NCI-H2227 (cell line): ENCODE measurements at regions not wholly inside any gene's neighbourhood (a gene's known extent, or its start where the extent isn't known, plus 50 kb on each side); places are given as distances from the start of the nearest gene placed in this dataset.
A peak's percentile ranks its signal among the peaks of the same experiment; 100 is the strongest.

Experiments
- DNase-seq: peaks from one replicate; lab custom pipeline; 2025; ENCODE audit not compliant: unreplicated experiment; lab: John Stamatoyannopoulos, UW

DNA sequence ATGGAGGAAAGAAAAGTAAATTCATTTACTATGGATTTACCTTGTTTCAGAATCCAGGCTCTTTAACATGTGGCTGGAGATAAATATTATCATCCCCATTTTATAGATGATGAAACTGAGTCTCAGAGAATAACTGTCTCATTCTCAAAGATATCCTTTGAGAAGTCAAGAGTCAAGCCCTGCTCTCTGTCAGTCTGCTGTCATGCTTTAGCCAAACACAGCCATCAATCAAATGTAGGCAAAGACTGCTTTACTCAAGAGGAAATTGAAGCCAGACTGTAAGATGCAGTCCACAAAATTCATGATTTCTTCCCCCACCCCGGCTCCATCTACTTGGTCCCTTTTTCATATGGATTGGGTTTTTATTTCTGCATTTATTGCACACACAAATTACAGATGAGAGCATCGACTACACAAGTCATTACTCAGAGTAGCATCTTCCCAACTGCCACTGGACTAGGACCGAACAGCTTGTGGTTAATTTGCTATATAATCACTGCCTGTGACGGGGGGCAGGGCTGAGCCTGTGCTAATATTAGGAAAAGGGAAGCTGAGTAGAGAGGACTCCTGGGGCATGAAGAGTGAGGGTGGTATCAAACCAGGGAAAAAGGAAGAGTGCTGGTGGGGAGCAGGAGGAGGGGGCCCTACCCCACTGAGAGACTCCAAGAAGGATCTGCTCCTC, 102.7 kb upstream of the TOP1 start:
- DNase-seq = peak; percentile 36

DNA sequence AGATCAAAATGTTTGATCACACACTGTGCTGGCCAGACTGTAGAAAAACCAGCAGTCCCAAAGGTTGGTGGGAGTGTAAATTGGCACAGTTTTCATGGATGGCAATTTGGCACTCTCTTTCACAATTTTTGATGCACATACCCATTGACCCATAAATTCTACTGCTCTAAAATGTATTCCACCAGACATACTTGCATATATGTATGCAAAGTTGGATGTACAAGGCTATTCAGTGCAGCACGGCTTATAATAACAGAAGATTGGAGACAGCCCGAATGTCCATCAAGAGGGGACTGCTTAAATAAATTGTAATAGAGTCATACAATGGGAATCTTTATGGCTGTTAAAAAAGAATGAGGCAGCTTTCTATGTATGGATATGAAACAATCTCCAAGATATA, 101.7 kb upstream of the TOP1 start:
- DNase-seq = no peak

DNA sequence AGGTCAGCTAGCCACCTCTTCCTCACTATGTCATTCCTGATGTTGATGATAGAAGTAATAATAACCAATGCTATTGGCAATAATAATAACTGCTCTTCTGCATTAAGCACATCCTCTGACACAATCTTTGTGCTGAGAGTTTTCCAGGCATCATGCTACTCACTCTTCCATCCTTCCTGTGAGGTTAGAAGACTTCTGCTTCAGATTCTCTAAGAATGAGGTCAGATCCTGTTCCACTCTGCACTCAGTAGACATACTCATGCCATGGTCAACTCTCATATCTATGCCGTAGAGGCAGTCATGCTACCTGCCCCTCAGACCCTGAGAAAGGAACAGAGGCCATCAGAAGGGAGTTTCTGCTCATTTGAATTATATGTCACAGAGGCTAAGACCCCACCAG, 98.1 kb upstream of the TOP1 start:
- DNase-seq = no peak

DNA sequence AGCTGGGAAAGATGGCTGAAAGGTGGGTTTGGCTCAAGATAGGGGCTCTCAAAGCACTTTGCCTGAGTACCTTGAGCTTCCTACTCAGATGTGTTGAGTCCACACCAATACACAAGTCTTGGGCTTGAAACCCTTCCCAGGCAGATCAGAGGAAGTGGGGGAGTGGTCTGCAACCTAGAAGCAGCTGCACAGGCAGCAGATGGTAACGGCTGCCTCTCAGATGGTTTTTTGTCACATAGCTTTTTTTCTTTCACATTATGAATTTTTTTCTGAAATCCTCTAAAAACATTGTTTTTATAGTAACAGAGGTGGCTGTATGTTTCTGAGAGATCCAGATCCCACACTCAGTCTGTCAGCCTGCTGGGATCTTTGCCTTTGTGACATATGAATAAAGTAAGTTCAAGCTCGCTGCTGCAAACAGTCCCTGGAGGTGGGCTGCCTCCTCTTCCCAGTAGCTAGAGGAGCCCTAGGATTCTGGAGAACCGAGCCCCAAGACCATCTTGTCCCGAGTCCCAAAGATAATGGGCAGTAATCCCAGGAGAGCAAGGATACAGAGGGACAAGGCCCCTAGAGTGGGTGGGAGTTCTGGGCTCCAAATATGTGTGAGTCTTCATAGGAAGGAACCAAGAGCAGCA, 97.1 kb upstream of the TOP1 start:
- no peak for DNase-seq

DNA sequence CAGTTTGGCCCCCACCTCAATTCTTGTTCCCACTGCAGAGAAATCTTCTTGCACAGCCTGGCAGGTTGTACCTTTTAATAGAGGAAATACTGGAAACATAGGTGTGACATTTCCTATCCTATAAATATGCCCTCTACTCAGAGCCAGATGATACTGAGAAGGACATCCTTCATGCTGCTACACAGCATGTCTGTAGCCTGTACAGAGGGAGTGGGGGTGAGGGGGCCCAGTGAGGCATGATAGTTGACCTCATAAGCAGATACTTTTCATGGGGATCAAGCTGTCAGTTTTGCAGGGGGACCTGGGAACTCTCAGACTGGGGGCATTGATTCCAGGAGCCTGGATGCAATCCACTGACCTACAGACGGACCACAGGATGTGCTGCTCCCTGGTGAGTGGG, 96.2 kb upstream of the TOP1 start:
- no peak for DNase-seq

DNA sequence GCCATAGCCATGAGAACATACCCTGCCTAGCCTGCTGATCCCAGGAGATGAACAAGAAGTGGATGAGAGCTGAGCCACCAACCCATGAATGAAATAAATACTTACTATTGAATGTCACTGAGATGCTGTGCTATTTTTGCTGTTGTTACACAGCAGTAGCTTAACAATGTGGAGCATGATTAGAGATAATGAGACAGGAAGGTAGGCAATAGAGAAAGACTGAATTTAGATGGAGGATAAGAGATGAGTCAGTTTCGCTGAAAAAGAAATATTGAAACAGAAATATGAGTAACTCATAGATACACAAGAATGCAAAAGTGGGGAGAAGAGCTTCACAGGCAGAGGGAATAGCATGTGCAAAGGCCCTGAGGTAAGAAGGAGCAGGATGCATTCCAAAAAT, 94.9 kb upstream of the TOP1 start:
- DNase-seq = no peak

DNA sequence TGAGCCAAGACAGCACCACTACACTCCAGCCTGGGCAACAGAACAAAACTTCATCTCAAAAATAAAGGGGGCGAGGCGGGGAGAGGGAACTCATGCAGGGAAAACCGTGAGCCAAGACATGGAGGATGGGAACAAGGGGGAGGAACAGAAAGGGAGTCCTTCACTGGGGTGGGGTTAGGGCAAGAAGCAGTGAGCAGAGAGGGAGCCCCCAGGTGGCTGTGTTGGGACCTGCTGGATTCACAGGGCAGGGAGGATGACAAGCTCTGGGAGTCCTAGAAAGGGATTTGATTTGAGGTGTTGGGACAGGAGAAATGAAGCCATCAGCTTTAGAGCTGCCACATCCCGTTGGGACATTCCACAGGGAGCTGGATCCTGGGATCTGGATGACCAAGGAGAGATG, 90.6 kb upstream of the TOP1 start:
- no peak for DNase-seq

DNA sequence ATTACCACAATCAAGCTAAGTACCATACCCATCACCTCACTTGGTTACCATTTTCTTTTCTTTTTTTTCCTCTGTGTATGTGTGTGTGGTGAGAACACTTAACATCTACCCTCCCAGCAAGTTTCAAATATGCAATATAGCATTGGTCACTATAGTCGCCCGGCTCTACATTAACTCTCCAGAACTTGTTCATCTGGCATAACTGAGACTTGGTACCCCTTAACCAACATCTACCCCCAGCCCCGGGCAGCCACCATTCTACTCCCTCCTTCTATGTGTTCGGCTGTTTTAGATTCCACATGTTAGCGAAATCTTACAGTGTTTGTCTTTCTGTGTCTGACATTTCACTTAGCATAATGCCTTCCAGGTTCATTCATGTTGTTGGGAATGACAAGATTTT, 89.0 kb upstream of the TOP1 start:
- no peak for DNase-seq

DNA sequence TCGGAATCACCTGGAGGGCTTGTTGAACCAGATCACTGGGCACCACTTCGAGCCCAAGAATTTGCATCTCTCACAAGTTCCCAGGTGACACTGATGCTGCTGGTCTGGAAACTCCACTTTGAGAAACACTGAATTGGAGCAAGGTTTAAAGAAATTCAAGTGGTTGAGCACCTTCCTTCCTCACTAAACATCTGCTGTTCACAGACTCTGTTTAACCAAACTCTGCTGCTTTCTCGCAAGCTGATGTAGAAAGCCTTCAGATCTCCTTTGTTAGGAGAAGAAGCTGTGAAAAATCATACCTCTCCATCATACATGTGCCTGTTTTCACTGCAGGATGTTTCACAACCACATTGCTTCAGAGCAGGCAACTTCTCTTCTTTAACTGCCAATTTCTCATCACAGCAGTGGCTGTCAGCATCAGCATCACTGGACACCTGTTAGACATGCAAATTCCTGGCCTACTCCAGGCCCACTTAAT, 87.5 kb upstream of the TOP1 start:
- no peak for DNase-seq

DNA sequence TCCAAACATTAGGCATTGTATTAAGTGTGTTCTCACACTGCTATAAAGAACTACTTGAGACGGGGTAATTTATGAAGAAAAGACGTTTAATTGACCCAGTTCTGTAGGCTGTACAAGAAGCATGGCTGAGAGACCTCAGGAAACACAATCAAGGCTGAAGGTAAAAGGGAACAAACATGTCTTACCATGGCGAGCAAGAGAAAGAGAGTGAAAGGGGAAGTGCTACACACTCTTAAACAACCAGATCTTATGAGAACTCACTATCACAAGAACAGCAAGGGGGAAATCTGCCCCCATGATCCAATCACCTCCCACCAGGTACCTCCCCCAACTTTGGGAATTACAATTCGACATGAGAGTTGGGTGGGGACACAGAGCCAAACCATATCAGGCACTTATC, 86.6 kb upstream of the TOP1 start:
- DNase-seq = no peak

DNA sequence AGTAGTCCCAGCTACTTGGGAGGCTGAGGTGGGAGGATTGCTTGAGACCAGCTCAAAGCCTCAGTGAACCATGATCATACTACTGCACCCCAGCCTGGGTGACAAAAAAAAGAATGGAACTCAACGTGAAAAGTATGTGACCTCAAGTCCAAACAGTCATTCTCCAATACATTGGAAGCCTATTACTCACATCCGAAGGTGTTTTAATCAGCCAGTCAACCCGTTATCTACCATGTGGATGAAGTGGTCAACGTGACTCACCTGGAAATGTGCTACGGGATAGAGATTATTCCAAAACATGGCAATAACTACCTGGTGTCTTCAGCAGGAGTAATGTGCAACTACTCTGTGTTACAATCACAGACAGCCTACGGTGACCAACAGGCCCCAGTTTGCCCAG, 85.8 kb upstream of the TOP1 start:
- DNase-seq = no peak

DNA sequence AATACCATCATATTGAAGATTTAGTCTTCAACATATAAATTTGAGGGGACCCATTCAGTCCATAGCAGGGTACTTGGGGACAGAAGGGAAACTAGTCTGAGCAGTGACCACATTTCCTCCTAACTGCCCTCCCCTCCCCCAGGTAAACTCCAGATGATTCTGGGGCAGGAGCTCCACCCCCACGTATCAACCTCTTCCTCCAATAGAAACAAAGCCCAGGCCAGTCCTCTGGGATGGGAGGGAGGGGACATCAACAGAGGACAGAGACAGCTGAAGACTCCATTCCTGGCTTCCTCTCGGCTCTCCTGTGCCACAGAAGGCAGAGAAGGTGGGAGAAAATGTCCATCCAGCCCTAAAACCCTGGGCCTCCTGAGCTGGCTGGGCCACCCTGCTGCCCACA, 85.0 kb upstream of the TOP1 start:
- no peak for DNase-seq

DNA sequence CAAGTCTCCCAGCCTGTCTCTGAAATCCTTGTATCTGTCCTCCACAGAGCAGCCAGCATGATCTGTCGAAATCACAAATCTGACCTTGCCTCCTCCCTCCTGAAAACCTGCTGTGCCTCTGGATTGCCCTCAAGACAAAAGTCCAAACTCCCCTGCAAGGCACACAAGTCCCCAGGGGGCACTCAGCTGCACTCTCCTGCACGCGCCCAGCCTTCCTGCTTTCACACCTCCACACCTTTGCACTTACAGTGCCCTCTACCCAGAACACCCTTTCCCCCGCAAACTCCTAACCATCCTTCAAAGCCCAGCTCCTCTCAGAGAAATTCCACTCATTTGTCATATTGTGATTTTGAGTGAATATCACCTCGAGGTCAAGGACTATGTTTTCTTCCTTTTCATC, 83.4 kb upstream of the TOP1 start:
- no peak for DNase-seq

DNA sequence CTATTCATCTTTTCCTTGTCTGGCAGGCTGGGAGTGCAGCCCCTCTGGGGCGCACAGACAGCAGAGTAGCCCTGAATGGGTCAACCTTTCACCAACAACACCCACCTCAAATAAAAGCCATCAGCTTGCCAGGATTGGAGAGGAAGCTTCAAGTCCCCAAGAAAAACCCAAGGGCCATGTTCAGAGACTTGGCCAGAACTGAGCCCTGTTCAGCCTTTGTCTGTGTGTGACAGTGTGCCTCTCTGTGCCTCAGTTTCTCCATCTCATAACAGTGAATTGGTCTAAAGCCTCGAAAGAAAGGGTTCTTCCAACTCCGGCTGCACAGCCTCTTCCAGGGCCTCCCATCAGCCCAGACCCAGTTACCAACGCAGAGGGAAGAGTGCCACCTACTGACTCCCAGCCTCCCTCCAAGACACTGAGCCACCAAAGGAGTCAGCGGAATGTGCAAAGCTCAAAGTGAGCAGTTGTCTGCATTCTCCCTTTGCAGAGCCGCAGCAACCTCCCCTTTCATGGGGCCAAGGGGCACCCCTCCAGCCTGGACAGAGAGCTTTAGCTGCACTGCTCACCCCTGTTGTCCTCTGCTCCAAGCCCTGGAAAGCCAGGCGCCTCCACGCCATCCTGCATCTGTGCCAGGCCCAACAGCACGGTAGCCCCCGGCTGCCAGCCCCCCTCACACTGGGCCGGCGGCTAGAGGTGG, 82.7 kb upstream of the TOP1 start:
- DNase-seq = peak; percentile 79

DNA sequence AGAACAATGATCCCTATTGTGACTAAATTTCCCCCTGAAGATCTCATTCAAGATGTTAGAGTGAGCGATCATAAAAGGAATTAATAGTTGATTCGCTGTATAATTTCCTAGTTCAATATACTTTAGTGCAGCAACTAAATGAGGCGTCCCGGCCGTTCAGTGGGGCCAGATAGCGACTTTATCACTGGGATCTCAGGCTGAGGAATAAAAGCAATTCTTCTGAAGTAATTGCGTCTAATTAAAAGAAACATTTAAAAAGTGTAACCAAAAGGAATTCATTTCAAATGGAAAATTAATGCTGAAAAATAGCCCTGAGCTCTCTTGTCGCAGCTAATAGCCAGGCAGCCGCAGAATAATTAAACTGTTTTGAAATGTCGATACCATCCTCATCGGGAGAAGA, 82.2 kb upstream of the TOP1 start:
- DNase-seq = no peak

DNA sequence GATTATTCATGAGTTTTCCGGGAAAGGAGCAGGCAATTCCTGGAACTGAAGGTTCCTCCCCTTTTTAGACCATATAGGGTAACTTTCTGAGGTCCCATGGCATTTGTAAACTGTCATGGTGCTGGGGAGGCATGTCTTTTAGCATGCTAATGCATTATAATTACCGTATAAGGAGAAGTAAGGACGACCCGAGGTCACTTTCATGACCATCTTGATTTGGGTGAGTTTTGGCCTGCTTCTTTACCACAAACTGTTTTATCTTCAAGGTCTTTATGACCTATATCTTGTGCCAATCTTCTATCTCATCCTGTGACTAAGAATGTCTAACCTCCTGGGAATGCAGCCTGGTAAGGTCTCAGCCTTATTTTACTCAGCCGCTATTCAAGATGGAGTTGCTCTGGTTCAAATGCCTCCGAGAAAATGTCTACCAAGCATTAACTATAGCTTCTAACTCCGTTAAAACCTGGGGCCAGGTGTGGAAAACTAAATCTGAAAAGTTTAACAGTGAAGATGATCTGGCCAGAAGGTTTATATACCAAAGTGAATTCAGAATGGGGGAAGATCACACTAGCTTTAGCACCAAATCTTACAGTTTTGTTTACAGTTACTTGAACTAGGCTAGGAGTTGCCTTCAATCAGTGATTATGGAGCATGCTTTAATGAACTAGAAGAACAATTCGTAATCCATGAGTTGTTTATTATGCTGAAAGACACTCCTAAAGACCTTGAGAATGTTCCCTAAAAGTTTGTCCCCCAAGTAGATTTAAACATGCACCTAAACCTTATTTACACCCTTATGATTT, 80.0 kb upstream of the TOP1 start:
- no peak for DNase-seq

DNA sequence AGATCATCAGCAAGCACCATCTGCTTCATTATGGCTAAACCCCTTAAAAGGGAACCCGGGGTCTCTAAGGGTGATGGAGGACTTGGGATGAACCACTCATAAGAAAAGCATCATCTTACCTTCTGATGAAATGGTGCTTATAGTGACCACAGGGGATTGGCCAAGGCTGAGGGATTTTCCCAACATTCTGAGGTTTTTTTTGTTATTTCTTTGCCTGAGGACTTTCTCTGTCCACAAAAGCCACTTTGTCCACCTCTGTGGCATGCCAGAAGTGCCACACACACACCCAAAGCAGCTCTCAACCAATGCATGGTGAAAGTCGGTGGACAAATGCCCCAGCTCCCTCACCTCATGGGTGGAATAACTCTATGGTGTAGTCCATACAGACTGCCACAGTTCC, 79.3 kb upstream of the TOP1 start:
- DNase-seq = no peak

DNA sequence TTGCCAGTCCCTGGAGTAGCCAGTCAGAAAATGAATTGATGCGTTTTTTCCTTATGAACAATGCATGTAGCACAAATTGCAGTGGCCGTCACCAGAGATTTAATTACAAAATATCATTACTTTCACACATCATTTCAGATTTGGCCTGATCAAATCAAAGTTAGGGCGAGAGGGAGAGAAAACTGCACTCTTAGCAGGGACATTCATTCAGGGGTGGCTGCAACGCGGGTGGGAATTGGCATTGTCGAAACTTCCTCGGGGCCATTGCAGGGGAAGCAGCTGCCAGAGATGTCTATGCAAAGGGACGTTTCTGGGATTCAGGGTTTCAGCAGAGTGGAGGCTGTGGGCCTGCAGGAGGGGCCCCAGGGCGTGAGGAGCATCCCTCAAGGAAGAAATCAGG, 76.5 kb upstream of the TOP1 start:
- no peak for DNase-seq

DNA sequence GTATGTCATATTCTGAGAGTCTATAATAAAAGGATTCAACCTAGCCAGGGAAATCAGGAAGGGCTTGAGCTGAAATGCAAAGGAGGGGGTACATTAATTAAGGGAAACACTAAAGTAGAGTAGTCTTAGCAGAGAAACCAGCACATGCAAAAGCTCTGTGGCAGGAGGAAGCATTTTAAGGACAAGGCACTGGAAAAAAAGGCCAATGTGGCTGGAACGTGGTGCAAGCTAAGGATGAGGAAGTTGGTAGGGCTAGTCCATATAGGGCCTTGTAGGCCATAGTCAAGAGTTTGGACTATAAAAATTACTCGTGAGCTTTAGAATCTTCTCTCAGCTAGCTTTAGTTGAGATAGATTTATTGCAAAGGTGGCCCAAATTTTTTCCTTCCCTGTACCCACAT, 75.2 kb upstream of the TOP1 start:
- DNase-seq = no peak

DNA sequence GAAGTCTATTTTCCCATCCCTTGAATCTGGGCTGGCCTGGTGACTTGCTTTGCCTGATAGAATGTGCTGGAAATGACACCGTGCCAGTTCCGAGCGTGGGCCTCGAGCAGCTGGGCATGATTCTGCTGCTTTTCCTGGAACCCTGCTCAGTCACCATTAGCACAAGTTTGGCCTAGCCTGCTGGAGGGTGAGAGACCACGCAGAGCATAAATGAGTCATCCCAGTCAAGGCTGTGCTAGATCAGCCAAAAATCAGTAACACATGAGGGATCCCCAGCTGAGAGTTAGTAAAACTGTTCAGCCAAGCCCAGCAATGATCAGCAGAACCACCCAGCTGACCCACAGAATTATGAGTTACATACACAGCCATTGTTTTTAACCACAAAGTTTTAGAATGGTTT, 74.8 kb upstream of the TOP1 start:
- no peak for DNase-seq

DNA sequence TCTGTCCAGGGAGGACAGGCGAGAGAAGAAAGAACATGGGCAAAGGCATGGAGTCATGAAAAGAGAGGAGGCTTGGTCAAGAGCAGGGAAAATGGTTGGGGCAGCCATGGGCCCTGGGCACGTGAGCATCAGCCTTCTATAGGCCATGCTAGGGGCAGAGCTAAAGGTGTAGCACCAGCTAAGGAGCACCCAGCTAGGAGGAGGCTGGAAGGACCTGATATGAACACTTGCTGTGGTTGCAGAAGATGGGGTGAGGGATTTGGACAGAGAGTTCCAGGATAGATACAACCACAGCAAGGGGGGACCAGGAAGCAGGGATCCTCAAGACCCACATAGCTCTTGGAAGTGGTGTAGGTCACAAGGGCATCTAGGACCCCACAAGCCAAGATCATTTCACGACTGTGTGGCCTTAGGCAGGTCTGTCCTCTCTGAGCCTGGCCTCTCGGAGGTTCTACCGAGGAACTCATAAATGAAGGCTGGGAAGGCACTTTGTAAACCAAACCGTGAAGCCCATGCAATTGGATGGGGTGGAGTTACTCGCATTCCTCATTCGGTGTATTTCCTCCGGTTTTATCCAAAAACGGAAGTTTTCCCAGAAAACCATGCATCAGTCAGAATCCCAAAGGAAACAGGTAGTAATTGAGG, 74.0 kb upstream of the TOP1 start:
- DNase-seq = no peak
